ENCODE measurements at regions not wholly inside any gene's neighbourhood (a gene's known extent, or its start where the extent isn't known, plus 50 kb on each side); places are given as distances from the start of the nearest gene placed in this dataset.

GRCh38 chr7:9681284-9681683 is 1247.9 kb downstream of the NXPH1 start:
- no peak for TF ChIP-seq POLR2A (IDR thresholded peaks at IDR 0.05)
- no peak for TF ChIP-seq CTCF (IDR thresholded peaks at IDR 0.05)
- no peak for TF ChIP-seq POLR2AphosphoS5 (IDR thresholded peaks at IDR 0.05)
- no peak for TF ChIP-seq EP300 (IDR thresholded peaks at IDR 0.05)
